Lung (tissue), 11 donors: ENCODE measurements at regions not wholly inside any gene's neighbourhood (a gene's known extent, or its start where the extent isn't known, plus 50 kb on each side); places are given as distances from the start of the nearest gene placed in this dataset.
"Not testable (repeated sequence)": the region's sequence is repeated elsewhere in the genome, so short reads cannot be mapped to it uniquely, and the experiment has no call there.

Source experiments
- ATAC-seq: fragments of 200-7000 bp; cut with Tn5 transposase; one replicate; pipeline ENCODE4 v1.9.1; 2020; ENCODE audit warnings: moderate number of reproducible peaks; ENCODE audit not compliant: insufficient read depth, low FRiP score
- DNase-seq, 3 donors: peaks; one replicate each; pipeline ENCODE4 v3.0.0-alpha.2; 2013 to 2017
- H3K27ac ChIP-seq, 2 donors: one replicate each; pipeline ENCODE4 v1.5.1; 2013; ENCODE audit warnings: mild to moderate bottlenecking in 2 of 2, moderate library complexity in 2 of 2, control low read depth in 1 of 2, inconsistent platforms in 1 of 2, low read depth in 1 of 2, low read length in 1 of 2
- H3K27me3 ChIP-seq, 3 donors: one replicate each; pipeline ENCODE4 v1.5.1; 2013; ENCODE audit warnings: low read length in 2 of 3; ENCODE audit not compliant: control insufficient read depth in 3 of 3, insufficient read depth in 3 of 3
- H3K36me3 ChIP-seq, 4 donors: one replicate each; pipeline ENCODE4 v1.5.1; 2013; ENCODE audit warnings: low read length in 4 of 4, mild to moderate bottlenecking in 1 of 4, moderate library complexity in 1 of 4; ENCODE audit not compliant: control insufficient read depth in 4 of 4, insufficient read depth in 4 of 4
- H3K4me1 ChIP-seq, 5 donors: one replicate each; pipeline ENCODE4 v1.5.1; 2013; ENCODE audit warnings: low read length in 5 of 5, mild to moderate bottlenecking in 2 of 5, moderate library complexity in 1 of 5; ENCODE audit not compliant: control insufficient read depth in 5 of 5, insufficient read depth in 5 of 5
- H3K4me3 ChIP-seq: one replicate; pipeline ENCODE4 v1.5.1; 2013; ENCODE audit warnings: mild to moderate bottlenecking, control low read depth, moderate library complexity
- H3K9ac ChIP-seq, 2 donors: one replicate each; pipeline ENCODE4 v1.5.1; 2013; ENCODE audit warnings: low read length in 2 of 2, control low read depth in 1 of 2; ENCODE audit not compliant: insufficient read depth in 1 of 2
- H3K9me3 ChIP-seq, 4 donors: one replicate each; pipeline ENCODE4 v1.5.1; 2013; ENCODE audit warnings: low read length in 3 of 4, mild to moderate bottlenecking in 1 of 4, moderate library complexity in 1 of 4; ENCODE audit not compliant: control insufficient read depth in 4 of 4, insufficient read depth in 3 of 4
- WGBS, 2 donors: extraction: QIAGEN DNeasy Blood & Tissue Kit; methylation state at CpG; one replicate each; pipeline ENCODE4 v1.1.7; 2013; 5-methylcytosine and 5-hydroxymethylcytosine counted together
- TF ChIP-seq, protein P1 (sequence below): IDR thresholded peaks from 2 replicates; pipeline ENCODE4 v1.5.1; 2012; ENCODE audit warnings: mild to moderate bottlenecking; ENCODE audit errors: control extremely low read depth, extremely low read depth
- donor health status: control.
- donor health status: control.
- donor health status: Bipolar disorder and iron deficiency.
- donor health status: healthy.
- donor health status: DM: yes; HTN: yes; CAD: no.

DNA sequence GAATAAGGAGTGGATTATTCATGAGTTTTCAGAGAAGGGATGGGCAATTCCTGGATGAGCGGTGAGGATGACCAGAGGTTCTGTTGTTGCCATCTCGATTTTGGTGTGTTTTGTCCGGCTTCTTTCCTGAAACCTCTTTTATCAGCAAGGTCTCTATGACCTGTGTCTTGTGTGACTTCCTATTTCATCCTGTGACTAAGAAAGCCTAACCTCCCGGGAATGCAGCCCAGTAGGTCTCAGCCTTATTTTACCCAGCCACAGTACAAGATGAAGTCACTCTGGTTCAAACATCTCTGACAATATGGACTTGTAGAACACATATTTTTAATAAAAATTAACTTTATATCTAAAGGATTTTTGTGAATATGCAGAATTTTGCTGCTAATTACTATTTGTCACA, 716.4 kb downstream of the FSCB start:
- H3K9me3 ChIP-seq: peaks cover 0 to 2% (median 0%) of the 10 kb centered on the region in 4 donors
- no peak for ATAC-seq
- H3K27me3 ChIP-seq: no peaks in the 10 kb centered on the region
- H3K4me3 ChIP-seq: no peak overlapping the region
- H3K9ac ChIP-seq: no peak overlapping the region
- DNase-seq: no peak
- H3K27ac ChIP-seq: no peak overlapping the region
- WGBS, 2 donors: 82 to 91% methylated on average over 4 of the region's 4 CpGs
- H3K36me3 ChIP-seq: no peaks in the 10 kb centered on the region
- TF ChIP-seq, protein P1, sequence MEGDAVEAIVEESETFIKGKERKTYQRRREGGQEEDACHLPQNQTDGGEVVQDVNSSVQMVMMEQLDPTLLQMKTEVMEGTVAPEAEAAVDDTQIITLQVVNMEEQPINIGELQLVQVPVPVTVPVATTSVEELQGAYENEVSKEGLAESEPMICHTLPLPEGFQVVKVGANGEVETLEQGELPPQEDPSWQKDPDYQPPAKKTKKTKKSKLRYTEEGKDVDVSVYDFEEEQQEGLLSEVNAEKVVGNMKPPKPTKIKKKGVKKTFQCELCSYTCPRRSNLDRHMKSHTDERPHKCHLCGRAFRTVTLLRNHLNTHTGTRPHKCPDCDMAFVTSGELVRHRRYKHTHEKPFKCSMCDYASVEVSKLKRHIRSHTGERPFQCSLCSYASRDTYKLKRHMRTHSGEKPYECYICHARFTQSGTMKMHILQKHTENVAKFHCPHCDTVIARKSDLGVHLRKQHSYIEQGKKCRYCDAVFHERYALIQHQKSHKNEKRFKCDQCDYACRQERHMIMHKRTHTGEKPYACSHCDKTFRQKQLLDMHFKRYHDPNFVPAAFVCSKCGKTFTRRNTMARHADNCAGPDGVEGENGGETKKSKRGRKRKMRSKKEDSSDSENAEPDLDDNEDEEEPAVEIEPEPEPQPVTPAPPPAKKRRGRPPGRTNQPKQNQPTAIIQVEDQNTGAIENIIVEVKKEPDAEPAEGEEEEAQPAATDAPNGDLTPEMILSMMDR: no peak
- no peaks in the 10 kb centered on the region for H3K4me1 ChIP-seq

DNA sequence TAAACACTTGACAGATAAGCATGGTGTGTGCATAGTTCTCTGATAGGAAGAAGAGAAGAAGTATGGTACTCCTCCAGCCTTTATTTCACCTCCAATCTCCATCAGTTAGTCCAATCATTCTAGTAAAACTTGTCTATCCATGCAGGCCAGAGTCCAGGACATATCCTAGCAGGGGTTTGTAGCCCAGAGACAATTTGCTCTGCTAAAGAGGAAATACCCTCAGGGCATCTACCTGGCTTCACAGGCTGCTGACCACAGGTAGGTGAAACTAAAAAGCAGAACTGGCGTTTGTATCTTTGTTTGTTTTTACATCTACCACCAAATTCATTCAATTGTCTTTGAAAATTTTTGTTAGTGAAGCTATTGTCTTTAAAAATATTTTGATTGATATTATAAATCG, 717.6 kb downstream of the FSCB start:
- Histone ChIP-seq H3K9ac (no peak overlapping the region), H3K27ac (no peak overlapping the region), H3K4me3 (no peak overlapping the region), H3K4me1 (no peaks in the 10 kb centered on the region), H3K27me3 (no peaks in the 10 kb centered on the region), H3K9me3 (peaks cover 0 to 2% (median 0%) of the 10 kb centered on the region in 4 donors), H3K36me3 (no peaks in the 10 kb centered on the region)
- DNase-seq (no peak), ATAC-seq (no peak)
- WGBS, 2 donors: 69 to 75% methylated on average over 2 of the region's 2 CpGs
- TF ChIP-seq, protein P1: no peak

DNA sequence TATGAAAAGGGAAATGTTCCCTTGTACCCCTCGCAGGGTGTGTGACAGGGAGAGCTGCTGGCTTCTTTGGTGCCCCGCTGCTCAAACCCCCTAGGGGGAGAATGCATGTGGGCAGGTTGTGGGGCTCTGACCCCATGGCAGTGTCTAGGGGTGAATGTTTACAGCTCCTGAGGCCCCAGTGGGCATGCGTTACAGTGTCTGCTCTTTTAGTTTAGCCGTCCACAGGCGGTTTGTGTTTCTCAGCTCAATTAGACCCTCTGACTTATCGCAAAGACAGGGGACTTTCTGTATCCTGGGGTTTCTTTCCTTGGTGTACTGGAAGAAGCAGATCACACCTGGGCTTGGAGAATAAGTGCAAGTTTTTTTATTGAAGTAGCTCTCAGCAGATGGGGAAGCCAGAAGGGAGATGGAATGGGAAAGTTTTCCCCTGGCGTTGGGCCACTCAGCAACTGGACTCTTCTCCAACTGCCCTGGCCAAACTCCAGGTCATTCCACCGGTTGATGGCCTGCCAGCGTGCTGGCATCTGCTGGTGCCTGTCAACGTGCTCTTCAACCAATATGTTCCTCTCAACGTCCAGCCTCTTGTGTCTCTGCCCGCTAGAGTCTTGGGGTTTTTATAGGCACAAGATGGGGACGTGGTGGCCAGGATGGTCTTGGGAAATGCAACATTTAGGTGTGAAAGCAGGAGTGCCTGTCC, 720.9 kb downstream of the FSCB start:
- H3K4me1 ChIP-seq: no peaks in the 10 kb centered on the region
- no peak for DNase-seq
- no peak for ATAC-seq
- no peaks in the 10 kb centered on the region for H3K36me3 ChIP-seq
- no peaks in the 10 kb centered on the region for H3K27me3 ChIP-seq
- no peak overlapping the region for H3K4me3 ChIP-seq
- 75 to 84% methylated on average over 13 of the region's 13 CpGs for WGBS, 2 donors
- H3K9me3 ChIP-seq: peaks cover 0 to 2% (median 0%) of the 10 kb centered on the region in 4 donors
- no peak overlapping the region for H3K27ac ChIP-seq
- no peak overlapping the region for H3K9ac ChIP-seq
- TF ChIP-seq, protein P1: no peak

DNA sequence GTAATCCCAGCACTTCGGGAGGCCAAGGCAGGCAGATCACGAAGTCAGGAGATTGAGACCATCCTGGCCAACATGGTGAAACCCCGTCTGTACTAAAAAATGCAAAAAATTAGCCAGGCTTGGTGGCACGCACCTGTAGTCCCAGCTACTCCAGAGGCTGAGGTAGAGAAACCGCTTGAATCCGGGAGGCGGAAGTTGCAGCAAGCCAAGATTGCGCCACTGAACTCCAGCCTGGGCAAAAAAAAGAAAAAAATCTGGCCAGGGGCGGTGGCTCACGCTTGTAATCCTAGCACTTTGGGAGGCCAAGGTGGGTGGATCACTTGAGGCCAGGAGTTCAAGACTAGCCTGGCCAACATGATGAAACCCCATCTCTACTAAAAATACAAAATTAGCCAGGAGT, 722.7 kb downstream of the FSCB start:
- H3K4me1 ChIP-seq, DNase-seq, H3K9ac ChIP-seq, ATAC-seq, H3K27me3 ChIP-seq, H3K36me3 ChIP-seq, H3K9me3 ChIP-seq, H3K4me3 ChIP-seq, H3K27ac ChIP-seq: not testable (repeated sequence)
- 92 to 94% methylated on average over 10 of the region's 10 CpGs for WGBS, 2 donors
